ENCODE measurements at regions not wholly inside any gene's neighbourhood (a gene's known extent, or its start where the extent isn't known, plus 50 kb on each side); places are given as distances from the start of the nearest gene placed in this dataset.

DNA sequence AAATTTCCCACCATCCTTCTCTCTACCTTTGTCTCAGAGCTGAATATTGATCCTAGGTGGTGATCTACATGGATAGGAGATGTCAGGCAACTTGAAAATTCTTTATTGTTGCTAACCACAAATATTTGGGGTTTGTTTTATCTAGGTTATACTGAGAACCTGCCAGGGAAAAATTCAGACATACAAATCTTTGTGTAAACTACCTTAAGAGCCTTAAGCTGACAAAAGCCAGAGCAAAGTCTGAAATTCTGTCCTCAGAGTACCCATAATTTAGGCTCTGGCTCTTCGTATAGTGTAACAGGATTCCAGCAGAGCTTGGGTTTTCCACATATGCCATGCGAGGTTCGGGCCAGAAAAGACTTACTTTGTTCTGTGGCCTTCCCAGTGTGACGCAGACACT lies 406.7 kb upstream of the MAF start:
- Mint-ChIP-seq H3K4me3 (no peak overlapping the region), H3K4me1 (no peaks in the 10 kb centered on the region), H3K9me3 (ENCODE audit: insufficient read depth) (no peaks in the 10 kb centered on the region), H3K27me3 (peaks cover 4% of the 10 kb centered on the region), H3K27ac (no peak overlapping the region)
- intact Hi-C loops (cut with micrococcal nuclease), result no loop called here
- TF ChIP-seq EZH2 (IDR thresholded peaks at IDR 0.05; ENCODE audit: borderline replicate concordance, insufficient read depth, low read depth, low read length, poor library complexity, severe bottlenecking), result no peak
- TF ChIP-seq CTCF (IDR thresholded peaks at IDR 0.05), result no peak
- no peaks in the 10 kb centered on the region for H3K36me3 ChIP-seq (replicated peaks in 1 of 2; ENCODE audit: control extremely low read depth in 1 of 2, control insufficient read depth in 1 of 2, extremely low read depth in 1 of 2, insufficient read depth in 2 of 2, low read length in 1 of 2)
- no peaks in the 10 kb centered on the region for H4K20me1 ChIP-seq (ENCODE audit: control insufficient read depth, insufficient read depth, low read length, poor library complexity, severe bottlenecking)
- no peaks in the 10 kb centered on the region for H3K27me3 ChIP-seq (replicated peaks in 1 of 4; ENCODE audit: control extremely low read depth in 1 of 4, control insufficient read depth in 3 of 4, insufficient read depth in 4 of 4, low read length in 3 of 4)
- CTCF ChIA-PET, result no interaction called here
- H3K9me3 ChIP-seq (ENCODE audit: control extremely low read depth in 1 of 3, control insufficient read depth in 2 of 3, insufficient read depth in 1 of 3, low read length in 2 of 3), result peaks cover 0 to 5% (median 0%) of the 10 kb centered on the region in 3 donors
- no peak overlapping the region for H3K4me3 ChIP-seq (ENCODE audit: control extremely low read depth in 1 of 5, extremely low read depth in 1 of 5, insufficient read depth in 1 of 5, low read depth in 2 of 5, low read length in 4 of 5)
- POLR2A ChIA-PET, result no interaction called here
- no peak overlapping the region for H3K9ac ChIP-seq (ENCODE audit: low read length)
- H2AFZ ChIP-seq (ENCODE audit: insufficient read depth, low read depth, low read length, poor library complexity, severe bottlenecking), result no peak overlapping the region
- DNase-seq (no peak), ATAC-seq (ENCODE audit: low read depth) (no peak)
- no peak overlapping the region for H3K4me2 ChIP-seq (replicated peaks; ENCODE audit: low read depth, low read length, poor library complexity, severe bottlenecking)
- H3K79me2 ChIP-seq (ENCODE audit: control insufficient read depth, insufficient read depth, low read length), result no peaks in the 10 kb centered on the region
- no peak overlapping the region for H3K27ac ChIP-seq (ENCODE audit: low read length in 2 of 2)
- 100% methylated on average over 1 of the region's 4 CpGs for WGBS (ENCODE audit: insufficient coverage)
- no peaks in the 10 kb centered on the region for H3K4me1 ChIP-seq (ENCODE audit: control insufficient read depth in 2 of 2, insufficient read depth in 2 of 2, low read length in 2 of 2)

GRCh38 chr16:80006241-80007215 lies 406.0 kb upstream of the MAF start:
- Histone ChIP-seq H3K4me2 (replicated peaks; ENCODE audit: low read depth, low read length, poor library complexity, severe bottlenecking) (no peak overlapping the region), H3K27ac (ENCODE audit: low read length in 2 of 2) (no peak overlapping the region), H3K79me2 (ENCODE audit: control insufficient read depth, insufficient read depth, low read length) (no peaks in the 10 kb centered on the region), H3K27me3 (replicated peaks in 1 of 4; ENCODE audit: control extremely low read depth in 1 of 4, control insufficient read depth in 3 of 4, insufficient read depth in 4 of 4, low read length in 3 of 4) (no peaks in the 10 kb centered on the region), H3K4me1 (ENCODE audit: control insufficient read depth in 2 of 2, insufficient read depth in 2 of 2, low read length in 2 of 2) (no peaks in the 10 kb centered on the region), H3K9ac (ENCODE audit: low read length) (no peak overlapping the region), H4K20me1 (ENCODE audit: control insufficient read depth, insufficient read depth, low read length, poor library complexity, severe bottlenecking) (no peaks in the 10 kb centered on the region), H3K4me3 (ENCODE audit: control extremely low read depth in 1 of 5, extremely low read depth in 1 of 5, insufficient read depth in 1 of 5, low read depth in 2 of 5, low read length in 4 of 5) (no peak overlapping the region), H2AFZ (ENCODE audit: insufficient read depth, low read depth, low read length, poor library complexity, severe bottlenecking) (no peak overlapping the region), H3K36me3 (replicated peaks in 1 of 2; ENCODE audit: control extremely low read depth in 1 of 2, control insufficient read depth in 1 of 2, extremely low read depth in 1 of 2, insufficient read depth in 2 of 2, low read length in 1 of 2) (no peaks in the 10 kb centered on the region), H3K9me3 (ENCODE audit: control extremely low read depth in 1 of 3, control insufficient read depth in 2 of 3, insufficient read depth in 1 of 3, low read length in 2 of 3) (peaks cover 0 to 5% (median 0%) of the 10 kb centered on the region in 3 donors)
- H3K27me3 Mint-ChIP-seq, result peaks cover 4% of the 10 kb centered on the region
- 96% methylated on average over 14 of the region's 17 CpGs for WGBS (ENCODE audit: insufficient coverage)
- H3K9me3 Mint-ChIP-seq (ENCODE audit: insufficient read depth), result no peaks in the 10 kb centered on the region
- no peaks in the 10 kb centered on the region for H3K4me1 Mint-ChIP-seq
- ATAC-seq (ENCODE audit: low read depth) (no peak), DNase-seq (no peak)
- ChIA-PET CTCF (interaction anchor here (1.5 kb wide), 1 partner anchor 10 kb away, joined by 3 read pairs; no protein-coding TSS in a partner anchor), POLR2A (no interaction called here)
- no peak for TF ChIP-seq EZH2 (IDR thresholded peaks at IDR 0.05; ENCODE audit: borderline replicate concordance, insufficient read depth, low read depth, low read length, poor library complexity, severe bottlenecking)
- no peak for TF ChIP-seq CTCF (IDR thresholded peaks at IDR 0.05)
- intact Hi-C loops (cut with micrococcal nuclease), result no loop called here
- H3K27ac Mint-ChIP-seq, result no peak overlapping the region
- no peak overlapping the region for H3K4me3 Mint-ChIP-seq
